ENCODE measurements at regions not wholly inside any gene's neighbourhood (a gene's known extent, or its start where the extent isn't known, plus 50 kb on each side); places are given as distances from the start of the nearest gene placed in this dataset.

GRCh38 chr6:92587525-92587924 is 831.8 kb downstream of the EPHA7 start:
- no peaks in the 10 kb centered on the region for H3K9me3 ChIP-seq (ENCODE audit: control insufficient read depth, insufficient read depth, low read length)
- H3K36me3 ChIP-seq (ENCODE audit: control insufficient read depth, insufficient read depth, low read length), result no peaks in the 10 kb centered on the region
- no peak overlapping the region for H3K4me3 ChIP-seq (ENCODE audit: low read depth, low read length)
- no peaks in the 10 kb centered on the region for H3K27me3 ChIP-seq (ENCODE audit: control insufficient read depth, insufficient read depth, low read length)
- H3K9ac ChIP-seq (ENCODE audit: low read depth, low read length), result no peak overlapping the region
- H3K4me1 ChIP-seq (ENCODE audit: control insufficient read depth, insufficient read depth, low read length), result no peaks in the 10 kb centered on the region

DNA sequence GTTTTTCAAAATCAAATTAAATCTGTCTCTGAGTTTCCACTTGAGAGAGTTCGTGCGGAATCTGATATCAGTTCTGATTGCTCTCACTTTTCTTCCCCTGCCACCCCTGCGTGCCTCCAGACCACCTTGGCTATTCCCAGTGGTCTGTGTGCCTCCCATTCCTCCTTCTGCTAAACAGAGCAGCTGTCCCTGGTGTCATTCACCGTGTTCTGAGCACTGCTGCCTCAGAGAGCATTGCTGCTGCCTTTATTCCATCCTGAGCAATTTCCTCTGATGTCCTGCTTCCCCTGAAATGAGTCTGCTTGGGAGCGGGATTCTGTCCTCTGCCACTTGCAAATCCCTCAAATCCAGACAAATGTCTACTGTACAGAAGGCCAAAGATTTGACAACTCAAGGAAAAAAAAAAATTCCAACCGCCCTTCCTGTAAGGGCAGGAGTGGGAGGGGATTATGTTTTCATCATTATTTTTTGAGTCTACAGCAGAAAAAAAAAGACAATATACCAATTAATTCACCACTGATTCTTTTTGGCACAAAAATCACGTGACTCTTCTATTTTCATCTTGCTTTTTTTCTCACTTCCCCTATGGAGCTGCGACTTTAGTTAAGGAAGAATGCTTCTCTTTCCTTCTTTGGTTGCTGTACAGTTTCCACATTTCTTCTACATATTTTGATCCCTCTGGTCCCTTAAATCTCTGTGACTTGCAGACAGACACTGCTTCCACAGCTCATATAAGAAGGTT is 833.0 kb downstream of the EPHA7 start:
- no peaks in the 10 kb centered on the region for H3K36me3 ChIP-seq (ENCODE audit: control insufficient read depth, insufficient read depth, low read length)
- H3K27me3 ChIP-seq (ENCODE audit: control insufficient read depth, insufficient read depth, low read length), result no peaks in the 10 kb centered on the region
- no peaks in the 10 kb centered on the region for H3K4me1 ChIP-seq (ENCODE audit: control insufficient read depth, insufficient read depth, low read length)
- H3K9me3 ChIP-seq (ENCODE audit: control insufficient read depth, insufficient read depth, low read length), result no peaks in the 10 kb centered on the region
- H3K9ac ChIP-seq (ENCODE audit: low read depth, low read length), result no peak overlapping the region
- H3K4me3 ChIP-seq (ENCODE audit: low read depth, low read length), result no peak overlapping the region

DNA sequence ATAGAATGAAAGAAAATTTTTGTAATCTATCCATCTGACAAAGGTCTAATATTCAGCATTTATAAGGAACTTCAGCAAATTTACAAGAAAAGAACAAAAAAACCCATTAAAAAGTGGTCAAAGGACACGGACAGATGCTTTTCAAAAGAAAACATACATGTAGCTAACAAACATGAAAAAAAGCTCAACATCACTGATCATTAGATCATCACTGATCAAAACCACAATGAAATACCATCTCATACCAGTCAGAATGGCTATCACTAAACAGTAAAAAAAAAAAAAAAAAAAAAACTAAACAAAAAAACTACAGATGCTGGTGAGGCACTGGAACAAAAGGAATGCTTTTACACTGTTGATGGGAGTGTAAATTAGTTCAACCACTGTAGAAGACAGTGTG is 837.1 kb downstream of the EPHA7 start:
- no peak overlapping the region for H3K9ac ChIP-seq (ENCODE audit: low read depth, low read length)
- H3K9me3 ChIP-seq (ENCODE audit: control insufficient read depth, insufficient read depth, low read length), result no peaks in the 10 kb centered on the region
- H3K27me3 ChIP-seq (ENCODE audit: control insufficient read depth, insufficient read depth, low read length), result no peaks in the 10 kb centered on the region
- no peaks in the 10 kb centered on the region for H3K36me3 ChIP-seq (ENCODE audit: control insufficient read depth, insufficient read depth, low read length)
- H3K4me1 ChIP-seq (ENCODE audit: control insufficient read depth, insufficient read depth, low read length), result no peaks in the 10 kb centered on the region
- H3K4me3 ChIP-seq (ENCODE audit: low read depth, low read length), result no peak overlapping the region

DNA sequence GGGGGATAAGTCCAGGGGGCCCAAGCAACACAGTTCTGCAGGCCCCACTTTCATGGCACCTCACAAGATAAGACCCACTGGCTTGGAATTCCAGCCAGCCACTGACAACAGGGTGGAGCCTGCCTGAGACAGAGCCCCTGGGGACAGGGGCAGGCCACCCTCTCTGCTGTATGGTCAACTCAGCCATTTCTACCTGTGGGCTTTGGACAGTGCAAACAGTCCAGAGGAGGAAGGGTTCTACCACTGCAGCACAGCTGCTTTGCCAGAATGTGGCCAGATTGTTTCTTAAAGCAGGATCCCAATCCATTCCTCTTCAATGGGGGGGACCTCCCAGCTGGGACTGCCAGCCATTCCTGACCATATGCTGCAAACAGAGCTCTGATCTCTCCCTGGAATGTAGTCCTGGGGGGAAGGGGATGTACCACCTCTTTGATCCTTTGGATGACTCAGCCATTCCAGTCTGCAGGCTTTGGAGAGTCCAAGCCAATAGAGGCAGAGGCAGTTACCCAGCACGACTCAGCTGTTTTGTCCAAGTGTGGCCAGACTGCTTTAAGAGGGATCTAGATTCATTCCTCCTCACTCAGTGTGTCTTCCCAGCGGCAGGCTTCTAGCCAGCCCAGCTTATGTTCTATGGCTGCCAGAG is 842.2 kb downstream of the EPHA7 start:
- H3K9me3 ChIP-seq (ENCODE audit: control insufficient read depth, insufficient read depth, low read length), result no peaks in the 10 kb centered on the region
- no peaks in the 10 kb centered on the region for H3K4me1 ChIP-seq (ENCODE audit: control insufficient read depth, insufficient read depth, low read length)
- no peak overlapping the region for H3K4me3 ChIP-seq (ENCODE audit: low read depth, low read length)
- H3K9ac ChIP-seq (ENCODE audit: low read depth, low read length), result no peak overlapping the region
- no peaks in the 10 kb centered on the region for H3K27me3 ChIP-seq (ENCODE audit: control insufficient read depth, insufficient read depth, low read length)
- H3K36me3 ChIP-seq (ENCODE audit: control insufficient read depth, insufficient read depth, low read length), result no peaks in the 10 kb centered on the region

DNA sequence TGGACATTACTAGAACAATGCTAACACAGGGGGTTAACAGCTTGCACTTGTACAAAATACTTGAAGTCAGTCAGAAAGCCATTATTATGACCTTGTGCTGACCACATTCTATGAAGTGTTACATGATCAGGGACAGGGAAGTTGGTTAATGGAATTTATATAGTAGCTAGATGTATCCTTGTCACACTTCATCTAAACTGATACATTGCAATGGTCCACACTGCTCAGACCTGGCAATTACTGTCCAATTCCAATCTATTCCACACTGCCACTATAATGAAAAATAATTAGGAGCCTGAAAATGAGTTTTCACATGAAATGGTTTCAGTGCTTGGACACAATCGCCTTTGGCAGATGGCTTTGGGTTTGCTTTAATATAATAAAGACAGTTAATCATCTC is 850.8 kb downstream of the EPHA7 start:
- Histone ChIP-seq H3K9me3 (ENCODE audit: control insufficient read depth, insufficient read depth, low read length) (no peaks in the 10 kb centered on the region), H3K4me1 (ENCODE audit: control insufficient read depth, insufficient read depth, low read length) (no peaks in the 10 kb centered on the region), H3K27me3 (ENCODE audit: control insufficient read depth, insufficient read depth, low read length) (no peaks in the 10 kb centered on the region), H3K9ac (ENCODE audit: low read depth, low read length) (no peak overlapping the region), H3K4me3 (ENCODE audit: low read depth, low read length) (no peak overlapping the region), H3K36me3 (ENCODE audit: control insufficient read depth, insufficient read depth, low read length) (no peaks in the 10 kb centered on the region)

- Histone ChIP-seq H3K27me3 (ENCODE audit: control insufficient read depth, insufficient read depth, low read length) (no peaks in the 10 kb centered on the region), H3K9ac (ENCODE audit: low read depth, low read length) (no peak overlapping the region), H3K36me3 (ENCODE audit: control insufficient read depth, insufficient read depth, low read length) (no peaks in the 10 kb centered on the region), H3K4me3 (ENCODE audit: low read depth, low read length) (no peak overlapping the region), H3K9me3 (ENCODE audit: control insufficient read depth, insufficient read depth, low read length) (no peaks in the 10 kb centered on the region), H3K4me1 (ENCODE audit: control insufficient read depth, insufficient read depth, low read length) (no peaks in the 10 kb centered on the region)
These were observed 852.7 kb downstream of the EPHA7 start for GRCh38 chr6:92566632-92567031.

GRCh38 chr6:92564376-92564775 is 855.0 kb downstream of the EPHA7 start:
- no peaks in the 10 kb centered on the region for H3K9me3 ChIP-seq (ENCODE audit: control insufficient read depth, insufficient read depth, low read length)
- no peaks in the 10 kb centered on the region for H3K36me3 ChIP-seq (ENCODE audit: control insufficient read depth, insufficient read depth, low read length)
- H3K4me1 ChIP-seq (ENCODE audit: control insufficient read depth, insufficient read depth, low read length), result no peaks in the 10 kb centered on the region
- no peak overlapping the region for H3K4me3 ChIP-seq (ENCODE audit: low read depth, low read length)
- H3K27me3 ChIP-seq (ENCODE audit: control insufficient read depth, insufficient read depth, low read length), result no peaks in the 10 kb centered on the region
- no peak overlapping the region for H3K9ac ChIP-seq (ENCODE audit: low read depth, low read length)

GRCh38 chr6:92559611-92560010 is 859.7 kb downstream of the EPHA7 start:
- Histone ChIP-seq H3K9me3 (ENCODE audit: control insufficient read depth, insufficient read depth, low read length) (no peaks in the 10 kb centered on the region), H3K4me1 (ENCODE audit: control insufficient read depth, insufficient read depth, low read length) (no peaks in the 10 kb centered on the region), H3K36me3 (ENCODE audit: control insufficient read depth, insufficient read depth, low read length) (no peaks in the 10 kb centered on the region), H3K9ac (ENCODE audit: low read depth, low read length) (no peak overlapping the region), H3K4me3 (ENCODE audit: low read depth, low read length) (no peak overlapping the region), H3K27me3 (ENCODE audit: control insufficient read depth, insufficient read depth, low read length) (no peaks in the 10 kb centered on the region)

- Histone ChIP-seq H3K27me3 (ENCODE audit: control insufficient read depth, insufficient read depth, low read length) (no peaks in the 10 kb centered on the region), H3K36me3 (ENCODE audit: control insufficient read depth, insufficient read depth, low read length) (no peaks in the 10 kb centered on the region), H3K4me3 (ENCODE audit: low read depth, low read length) (no peak overlapping the region), H3K4me1 (ENCODE audit: control insufficient read depth, insufficient read depth, low read length) (no peaks in the 10 kb centered on the region), H3K9ac (ENCODE audit: low read depth, low read length) (no peak overlapping the region), H3K9me3 (ENCODE audit: control insufficient read depth, insufficient read depth, low read length) (no peaks in the 10 kb centered on the region)
These were observed 860.4 kb downstream of the EPHA7 start for GRCh38 chr6:92559003-92559402.

DNA sequence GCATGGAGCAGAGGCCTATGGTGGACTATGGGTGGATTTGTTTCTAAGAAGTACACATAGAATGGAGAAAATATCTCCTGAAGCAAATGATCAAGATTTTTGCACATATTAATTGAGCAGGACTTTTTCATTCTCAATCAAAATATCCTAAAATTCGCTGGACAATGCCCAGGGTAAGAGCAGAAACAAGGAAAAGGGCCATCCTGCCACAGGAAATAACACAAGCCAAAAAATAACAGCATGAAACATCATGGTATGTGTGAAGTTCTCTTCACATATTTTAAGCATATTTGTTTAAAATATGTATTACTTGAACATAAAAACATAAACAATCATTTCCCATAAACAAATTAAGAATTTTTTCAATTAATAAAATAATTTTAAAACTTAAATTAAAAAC is 868.9 kb downstream of the EPHA7 start:
- Histone ChIP-seq H3K9ac (ENCODE audit: low read depth, low read length) (no peak overlapping the region), H3K9me3 (ENCODE audit: control insufficient read depth, insufficient read depth, low read length) (no peaks in the 10 kb centered on the region), H3K27me3 (ENCODE audit: control insufficient read depth, insufficient read depth, low read length) (no peaks in the 10 kb centered on the region), H3K36me3 (ENCODE audit: control insufficient read depth, insufficient read depth, low read length) (no peaks in the 10 kb centered on the region), H3K4me3 (ENCODE audit: low read depth, low read length) (no peak overlapping the region), H3K4me1 (ENCODE audit: control insufficient read depth, insufficient read depth, low read length) (no peaks in the 10 kb centered on the region)

DNA sequence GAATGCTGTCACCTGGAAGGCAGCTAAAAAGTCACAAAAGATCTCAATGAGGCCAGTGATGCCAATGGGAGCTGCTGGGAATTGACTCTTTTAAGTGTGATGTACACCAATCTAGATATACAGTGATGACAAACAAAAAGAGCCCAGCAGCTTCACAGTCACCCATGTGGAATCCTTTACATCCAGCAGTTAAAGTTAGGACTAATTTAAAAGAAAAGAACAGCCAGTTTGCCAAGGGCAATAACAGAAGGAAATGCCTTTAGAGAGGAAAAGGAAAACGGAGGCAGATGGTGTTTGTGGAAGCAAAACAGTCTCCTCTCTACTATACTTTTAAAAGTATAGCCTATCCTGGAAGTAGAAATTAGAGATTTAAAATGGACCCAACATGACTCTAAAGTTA is 873.5 kb downstream of the EPHA7 start:
- Histone ChIP-seq H3K4me1 (ENCODE audit: control insufficient read depth, insufficient read depth, low read length) (no peaks in the 10 kb centered on the region), H3K9me3 (ENCODE audit: control insufficient read depth, insufficient read depth, low read length) (no peaks in the 10 kb centered on the region), H3K9ac (ENCODE audit: low read depth, low read length) (no peak overlapping the region), H3K27me3 (ENCODE audit: control insufficient read depth, insufficient read depth, low read length) (no peaks in the 10 kb centered on the region), H3K36me3 (ENCODE audit: control insufficient read depth, insufficient read depth, low read length) (no peaks in the 10 kb centered on the region), H3K4me3 (ENCODE audit: low read depth, low read length) (no peak overlapping the region)

DNA sequence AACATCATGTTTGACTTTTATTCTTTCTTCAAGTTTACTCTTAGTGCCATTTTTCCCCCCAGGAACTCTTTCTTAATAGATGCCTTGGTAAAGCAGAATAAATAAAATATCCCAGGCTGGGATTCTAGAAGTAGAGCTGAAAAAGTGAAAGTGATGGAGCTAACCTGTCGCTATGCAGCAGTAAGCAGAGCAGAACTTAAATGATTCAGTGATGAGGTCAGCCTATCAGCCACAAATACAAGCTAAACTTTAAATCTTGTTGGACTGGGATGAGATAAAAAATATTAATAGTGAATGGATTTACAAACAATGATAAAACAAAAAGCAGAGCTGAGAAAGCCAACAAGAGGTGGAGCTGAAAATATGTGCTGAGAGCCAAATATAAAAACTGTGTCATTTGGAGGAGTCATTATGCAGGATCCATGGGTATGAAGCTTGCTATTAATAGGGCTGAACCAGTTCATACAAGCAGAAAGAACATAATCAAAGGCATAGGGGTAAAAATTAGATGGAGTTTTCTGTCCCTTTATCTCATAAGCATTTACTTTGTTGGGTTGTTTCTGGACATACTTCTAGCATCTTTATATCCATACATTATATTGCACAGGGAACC is 877.8 kb downstream of the EPHA7 start:
- Histone ChIP-seq H3K9me3 (ENCODE audit: control insufficient read depth, insufficient read depth, low read length) (no peaks in the 10 kb centered on the region), H3K27me3 (ENCODE audit: control insufficient read depth, insufficient read depth, low read length) (no peaks in the 10 kb centered on the region), H3K4me3 (ENCODE audit: low read depth, low read length) (no peak overlapping the region), H3K4me1 (ENCODE audit: control insufficient read depth, insufficient read depth, low read length) (no peaks in the 10 kb centered on the region), H3K9ac (ENCODE audit: low read depth, low read length) (no peak overlapping the region), H3K36me3 (ENCODE audit: control insufficient read depth, insufficient read depth, low read length) (no peaks in the 10 kb centered on the region)
